Panc1 (cell line): ENCODE measurements at regions not wholly inside any gene's neighbourhood (a gene's known extent, or its start where the extent isn't known, plus 50 kb on each side); places are given as distances from the start of the nearest gene placed in this dataset.

ENCODE experiments used
- ATAC-seq: fragments of 200-7000 bp; cut with Tn5 transposase; 2 replicates; pipeline ENCODE4 v1.9.1; 2020; ENCODE audit warnings: mild to moderate bottlenecking, moderate library complexity
- BruUV-seq: library from RNA; stranded (reverse); fragments of 400-500 nt; replicated peaks from 2 replicates; lab custom pipeline; 2021; lab: Mats Ljungman, UMichigan
- CTCF ChIA-PET: fragments of 300-600 bp; sonication (Branson Sonifier 250); formaldehyde crosslinking; loops from one replicate; lab custom pipeline; 2022; ENCODE audit warnings: antibody characterized with exemption; lab: Charles Lee
- POLR2A ChIA-PET: fragments of 300-600 bp; sonication (Branson Sonifier 250); formaldehyde crosslinking; loops from one replicate; lab custom pipeline; 2022; ENCODE audit warnings: antibody characterized with exemption; lab: Charles Lee
- DNase-seq: peaks from one replicate; pipeline ENCODE4 v3.0.0-alpha.2; 2010; ENCODE audit warnings: low read depth, low spot score
- H3K27ac ChIP-seq: 2 replicates; pipeline ENCODE4 v1.5.1; 2011; ENCODE audit warnings: mild to moderate bottlenecking, low read length, inconsistent platforms
- H3K27me3 ChIP-seq: fragments of 200-500 bp; sonication (Bioruptor generic); 2 replicates; pipeline ENCODE4 v1.6.0; 2014; ENCODE audit warnings: low read length, inconsistent platforms; ENCODE audit not compliant: control insufficient read depth, insufficient read depth
- H3K36me3 ChIP-seq: fragments of 200-500 bp; sonication (Bioruptor generic); 2 replicates; pipeline ENCODE4 v1.5.1; 2014; ENCODE audit warnings: inconsistent platforms, mild to moderate bottlenecking, low read length, moderate library complexity; ENCODE audit not compliant: control insufficient read depth, insufficient read depth
- H3K4me1 ChIP-seq: 2 replicates; pipeline ENCODE4 v1.5.1; 2011; ENCODE audit warnings: inconsistent platforms, mild to moderate bottlenecking, low read length, moderate library complexity; ENCODE audit not compliant: control insufficient read depth, insufficient read depth
- H3K4me3 ChIP-seq, 2 experiments: 2 replicates each; pipeline ENCODE4 v1.5.1; 2011 to 2012; ENCODE audit warnings: low read depth in 2 of 2, low read length in 2 of 2, mild to moderate bottlenecking in 2 of 2, inconsistent platforms in 1 of 2, moderate library complexity in 1 of 2
- H3K9me3 ChIP-seq: fragments of 200-500 bp; sonication (Bioruptor generic); 2 replicates; pipeline ENCODE4 v1.5.1; 2014; ENCODE audit warnings: low read depth, mild to moderate bottlenecking, inconsistent platforms, low read length, moderate library complexity; ENCODE audit not compliant: control insufficient read depth, insufficient read depth
- POLR2AphosphoS5 ChIP-seq: IDR thresholded peaks from 2 replicates; pipeline ENCODE4 v1.6.1; 2012; ENCODE audit warnings: mild to moderate bottlenecking, low read depth, low read length, moderate library complexity
- REST ChIP-seq, 2 experiments: IDR thresholded peaks; 2 replicates each; pipeline ENCODE4 v1.6.1; 2011 to 2012; ENCODE audit warnings: low read depth in 2 of 2, control low read depth in 1 of 2, low read length in 1 of 2, mild to moderate bottlenecking in 1 of 2, moderate library complexity in 1 of 2; ENCODE audit not compliant: insufficient read depth in 1 of 2
- SIN3A ChIP-seq: IDR thresholded peaks from 2 replicates; pipeline ENCODE4 v1.6.1; 2012; ENCODE audit warnings: low read depth, mild to moderate bottlenecking, low read length, moderate library complexity, borderline replicate concordance; ENCODE audit not compliant: insufficient read depth
- TCF7L2 ChIP-seq: IDR thresholded peaks from 2 replicates; pipeline ENCODE4 v1.6.1; 2011; ENCODE audit warnings: mild to moderate bottlenecking, low read depth, low read length, inconsistent platforms
- in situ Hi-C: cut with HindIII; loops from 2 replicates; pipeline ENCODE4 v1.10.0; 2016; ENCODE audit warnings: low sequenced_read_pairs, low pct_unique_long_range_greater_than_20kb
- intact Hi-C: fragments of 100-400 bp; cut with micrococcal nuclease; formaldehyde crosslinking; loops from one replicate; pipeline ENCODE4 v1.10.0; 2022; ENCODE audit not compliant: unreplicated experiment
- TF ChIP-seq, protein P1 (sequence below): fragments of 450-650 bp; IDR thresholded peaks from 2 replicates; pipeline ENCODE4 v1.5.1; 2017; ENCODE audit warnings: mild to moderate bottlenecking

GRCh38 chr5:129395247-129395646 lies 64.9 kb upstream of the ADAMTS19 start:
- CTCF ChIA-PET, result no interaction called here
- intact Hi-C loops (no loop called here), in situ Hi-C loops (no loop called here)
- no TSS peak for BruUV-seq
- ATAC-seq (no peak), DNase-seq (no peak)
- H3K4me1 ChIP-seq, result no peaks in the 10 kb centered on the region
- H3K27ac ChIP-seq, result no peak overlapping the region
- H3K36me3 ChIP-seq, result no peaks in the 10 kb centered on the region
- H3K9me3 ChIP-seq, result no peaks in the 10 kb centered on the region
- H3K4me3 ChIP-seq, result no peak overlapping the region
- H3K27me3 ChIP-seq, result no peaks in the 10 kb centered on the region
- POLR2A ChIA-PET, result no interaction called here
- TF ChIP-seq SIN3A (no peak), REST (IDR thresholded peaks at IDR 0.05; ENCODE audit: insufficient read depth in 1 of 2, low read depth in 2 of 2, low read length in 1 of 2) (no peak), POLR2AphosphoS5 (no peak), TCF7L2 (no peak)
- TF ChIP-seq, protein P1, sequence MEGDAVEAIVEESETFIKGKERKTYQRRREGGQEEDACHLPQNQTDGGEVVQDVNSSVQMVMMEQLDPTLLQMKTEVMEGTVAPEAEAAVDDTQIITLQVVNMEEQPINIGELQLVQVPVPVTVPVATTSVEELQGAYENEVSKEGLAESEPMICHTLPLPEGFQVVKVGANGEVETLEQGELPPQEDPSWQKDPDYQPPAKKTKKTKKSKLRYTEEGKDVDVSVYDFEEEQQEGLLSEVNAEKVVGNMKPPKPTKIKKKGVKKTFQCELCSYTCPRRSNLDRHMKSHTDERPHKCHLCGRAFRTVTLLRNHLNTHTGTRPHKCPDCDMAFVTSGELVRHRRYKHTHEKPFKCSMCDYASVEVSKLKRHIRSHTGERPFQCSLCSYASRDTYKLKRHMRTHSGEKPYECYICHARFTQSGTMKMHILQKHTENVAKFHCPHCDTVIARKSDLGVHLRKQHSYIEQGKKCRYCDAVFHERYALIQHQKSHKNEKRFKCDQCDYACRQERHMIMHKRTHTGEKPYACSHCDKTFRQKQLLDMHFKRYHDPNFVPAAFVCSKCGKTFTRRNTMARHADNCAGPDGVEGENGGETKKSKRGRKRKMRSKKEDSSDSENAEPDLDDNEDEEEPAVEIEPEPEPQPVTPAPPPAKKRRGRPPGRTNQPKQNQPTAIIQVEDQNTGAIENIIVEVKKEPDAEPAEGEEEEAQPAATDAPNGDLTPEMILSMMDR, result no peak

DNA sequence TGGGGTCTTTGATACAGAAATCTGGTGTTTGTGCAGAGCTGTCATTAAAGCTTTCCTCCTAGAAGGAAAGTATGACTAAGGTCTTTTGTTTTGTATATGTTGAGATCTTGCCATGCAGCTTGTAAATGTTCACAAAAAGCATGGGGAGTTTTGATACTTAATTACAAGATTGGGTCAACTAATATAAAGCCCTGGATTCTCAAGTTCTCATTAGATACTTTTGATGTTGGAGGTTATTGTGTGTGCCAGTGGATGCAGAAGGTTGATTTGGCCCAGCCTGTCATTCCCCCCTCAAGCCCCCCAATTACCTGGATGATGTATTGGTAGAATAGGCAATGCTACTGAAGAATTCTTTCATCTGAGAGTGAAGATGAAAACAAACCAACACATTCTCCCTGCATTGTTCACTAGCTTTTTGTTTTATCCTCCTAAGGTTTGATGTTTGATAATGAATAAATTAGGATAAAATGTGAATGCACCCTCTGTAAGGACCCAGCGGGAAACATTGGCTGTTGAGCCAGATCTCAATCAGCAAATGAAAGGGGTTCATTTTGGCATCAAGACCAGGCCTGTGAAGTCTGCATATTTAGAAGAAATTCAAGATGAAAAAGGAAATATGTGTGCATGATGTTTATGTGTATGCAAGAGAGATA lies 61.9 kb upstream of the ADAMTS19 start:
- ATAC-seq (no peak), DNase-seq (no peak)
- no peak overlapping the region for H3K4me3 ChIP-seq
- BruUV-seq, result no TSS peak
- intact Hi-C loops (no loop called here), in situ Hi-C loops (no loop called here)
- no peaks in the 10 kb centered on the region for H3K27me3 ChIP-seq
- POLR2A ChIA-PET, result interaction anchor here (0.7 kb wide), 1 partner anchor 295 kb away, joined by 7 read pairs; no protein-coding TSS in a partner anchor
- H3K27ac ChIP-seq, result no peak overlapping the region
- no peak for TF ChIP-seq REST (IDR thresholded peaks at IDR 0.05; ENCODE audit: insufficient read depth in 1 of 2, low read depth in 2 of 2, low read length in 1 of 2)
- H3K4me1 ChIP-seq, result no peaks in the 10 kb centered on the region
- H3K36me3 ChIP-seq, result no peaks in the 10 kb centered on the region
- CTCF ChIA-PET, result no interaction called here
- H3K9me3 ChIP-seq, result no peaks in the 10 kb centered on the region
